ENCODE measurements at regions not wholly inside any gene's neighbourhood (a gene's known extent, or its start where the extent isn't known, plus 50 kb on each side); places are given as distances from the start of the nearest gene placed in this dataset.

GRCh38 chr21:15151385-15152103, 86.7 kb upstream of the NRIP1 start:
- TF ChIP-seq, protein P1, sequence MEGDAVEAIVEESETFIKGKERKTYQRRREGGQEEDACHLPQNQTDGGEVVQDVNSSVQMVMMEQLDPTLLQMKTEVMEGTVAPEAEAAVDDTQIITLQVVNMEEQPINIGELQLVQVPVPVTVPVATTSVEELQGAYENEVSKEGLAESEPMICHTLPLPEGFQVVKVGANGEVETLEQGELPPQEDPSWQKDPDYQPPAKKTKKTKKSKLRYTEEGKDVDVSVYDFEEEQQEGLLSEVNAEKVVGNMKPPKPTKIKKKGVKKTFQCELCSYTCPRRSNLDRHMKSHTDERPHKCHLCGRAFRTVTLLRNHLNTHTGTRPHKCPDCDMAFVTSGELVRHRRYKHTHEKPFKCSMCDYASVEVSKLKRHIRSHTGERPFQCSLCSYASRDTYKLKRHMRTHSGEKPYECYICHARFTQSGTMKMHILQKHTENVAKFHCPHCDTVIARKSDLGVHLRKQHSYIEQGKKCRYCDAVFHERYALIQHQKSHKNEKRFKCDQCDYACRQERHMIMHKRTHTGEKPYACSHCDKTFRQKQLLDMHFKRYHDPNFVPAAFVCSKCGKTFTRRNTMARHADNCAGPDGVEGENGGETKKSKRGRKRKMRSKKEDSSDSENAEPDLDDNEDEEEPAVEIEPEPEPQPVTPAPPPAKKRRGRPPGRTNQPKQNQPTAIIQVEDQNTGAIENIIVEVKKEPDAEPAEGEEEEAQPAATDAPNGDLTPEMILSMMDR (IDR thresholded peaks at IDR 0.05), result no peak
- TF ChIP-seq POLR2A (IDR thresholded peaks at IDR 0.05), result no peak

All from heart left ventricle (tissue), 13 donors.